Neural cell (in vitro differentiated cells): ENCODE measurements at regions not wholly inside any gene's neighbourhood (a gene's known extent, or its start where the extent isn't known, plus 50 kb on each side); places are given as distances from the start of the nearest gene placed in this dataset.

Experiments used
- CTCF ChIP-seq: fragments of 450-650 bp; IDR thresholded peaks from 2 replicates; pipeline ENCODE4 v1.5.1; 2014; ENCODE audit warnings: antibody characterized with exemption, mild to moderate bottlenecking, moderate library complexity; ENCODE audit not compliant: poor library complexity, severe bottlenecking
- EZH2 ChIP-seq: fragments of 200-600, 300-800 bp; shearing (Covaris generic), sonication (generic); IDR thresholded peaks from 2 replicates; pipeline ENCODE4 v1.6.1; 2014; ENCODE audit warnings: antibody characterized with exemption, low read length, borderline replicate concordance, mild to moderate bottlenecking; ENCODE audit not compliant: insufficient read depth, poor library complexity, severe bottlenecking
- RAD21 ChIP-seq: fragments of 450-650 bp; conservative IDR thresholded peaks from 2 replicates; pipeline ENCODE4 v1.6.1; 2014; ENCODE audit warnings: antibody characterized with exemption, mild to moderate bottlenecking, moderate library complexity

GRCh38 chr9:26669701-26670670 is 222.6 kb downstream of the CAAP1 start:
- TF ChIP-seq CTCF (no peak), RAD21 (no peak), EZH2 (no peak)
